ENCODE measurements at regions not wholly inside any gene's neighbourhood (a gene's known extent, or its start where the extent isn't known, plus 50 kb on each side); places are given as distances from the start of the nearest gene placed in this dataset.
"Not testable (repeated sequence)": the region's sequence is repeated elsewhere in the genome, so short reads cannot be mapped to it uniquely, and the experiment has no call there.

DNA sequence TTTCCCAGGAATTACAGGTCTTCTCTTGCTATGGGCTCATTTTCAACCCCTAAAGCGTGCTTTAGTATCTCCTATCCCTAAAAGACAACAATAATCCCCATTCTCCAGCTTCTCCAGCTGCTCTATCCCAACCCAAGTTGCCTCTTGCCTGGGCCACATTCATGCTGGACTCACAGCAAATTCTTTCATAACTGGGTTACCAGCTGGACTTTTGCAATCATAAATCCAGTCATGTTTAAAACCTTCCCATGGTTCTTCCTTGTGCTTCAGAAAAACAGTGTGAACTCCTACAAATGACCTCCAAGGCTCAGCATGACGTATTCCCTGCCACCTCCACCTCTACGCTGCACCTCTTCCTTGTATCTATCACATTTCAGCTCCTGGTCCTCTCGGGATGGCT is 346.9 kb downstream of the GADD45G start:
- intact Hi-C loops (cut with micrococcal nuclease): no loop called here

DNA sequence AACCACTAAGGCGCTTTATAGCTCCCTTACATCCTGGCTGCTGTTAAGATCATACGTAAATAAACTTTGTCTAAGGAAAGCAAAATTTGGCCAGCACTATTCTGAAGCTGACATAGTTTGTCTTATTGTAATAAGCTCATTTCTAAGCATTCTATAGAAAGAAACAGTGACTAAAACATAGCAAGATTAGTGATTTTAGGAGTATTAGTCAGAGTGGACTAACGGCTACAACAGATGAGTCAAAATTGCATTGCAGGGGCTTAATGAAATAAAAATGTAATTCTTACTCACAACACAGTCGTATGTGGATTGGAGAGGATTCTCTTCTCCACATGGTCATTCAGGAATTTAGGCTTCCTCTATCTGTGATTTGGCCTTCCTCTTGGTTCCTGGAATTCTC is 347.6 kb downstream of the GADD45G start:
- intact Hi-C loops (cut with micrococcal nuclease): no loop called here

DNA sequence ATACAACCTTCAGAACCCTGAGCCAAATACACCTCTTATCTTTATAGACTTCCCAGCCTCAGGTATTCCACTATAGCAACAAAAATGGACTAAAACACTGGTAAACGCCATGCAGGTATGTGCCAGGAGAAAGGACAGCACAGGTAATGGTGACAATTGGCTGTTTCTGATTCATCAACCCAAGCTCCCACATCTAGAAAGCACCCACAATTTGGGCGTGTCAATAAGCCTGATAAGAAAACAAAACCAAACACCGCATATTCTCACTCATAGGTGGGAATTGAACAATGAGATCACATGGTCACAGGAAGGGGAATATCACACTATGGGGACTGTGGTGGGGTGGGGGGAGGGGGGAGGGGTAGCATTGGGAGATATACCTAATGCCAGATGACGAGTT is 348.5 kb downstream of the GADD45G start:
- intact Hi-C loops (cut with micrococcal nuclease): not testable (repeated sequence)

DNA sequence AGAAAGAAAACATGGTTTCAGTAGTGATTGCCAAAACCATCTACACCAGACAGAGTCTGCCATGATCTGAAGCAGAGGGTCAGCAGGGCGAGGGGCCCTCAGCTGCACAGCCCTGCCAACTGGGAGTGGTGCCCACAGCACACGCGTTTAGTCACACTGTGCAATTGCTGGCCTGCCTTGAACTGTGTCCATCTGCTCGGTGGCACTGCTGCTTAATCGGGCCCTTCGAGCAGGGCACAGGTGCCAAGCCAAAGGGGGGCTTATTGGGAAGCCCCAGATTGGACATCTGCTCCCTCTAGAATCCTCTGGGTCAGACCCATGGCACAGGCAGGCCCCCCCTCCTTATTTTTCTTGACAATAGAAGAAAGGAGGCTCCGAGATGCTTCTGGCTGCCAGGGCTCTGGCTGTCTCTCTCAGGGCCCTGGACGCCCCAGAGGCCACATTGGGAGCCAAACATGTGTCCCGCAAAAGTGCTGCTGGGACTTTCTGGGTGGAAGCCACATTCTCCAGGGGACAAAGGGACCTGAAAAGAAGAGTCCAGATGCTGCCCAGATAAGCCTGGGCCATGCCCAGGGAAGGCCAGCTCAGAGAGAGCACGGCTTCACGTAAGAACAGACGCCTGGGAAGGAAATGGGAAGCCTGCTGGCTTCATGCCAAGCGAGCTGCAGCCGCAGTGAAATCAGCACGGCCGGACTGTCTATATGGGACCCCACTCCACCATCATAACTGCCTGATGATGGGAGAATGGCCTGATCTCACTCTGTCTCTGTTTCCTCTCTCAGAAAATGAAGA is 349.2 kb downstream of the GADD45G start:
- intact Hi-C loops (cut with micrococcal nuclease): no loop called here

DNA sequence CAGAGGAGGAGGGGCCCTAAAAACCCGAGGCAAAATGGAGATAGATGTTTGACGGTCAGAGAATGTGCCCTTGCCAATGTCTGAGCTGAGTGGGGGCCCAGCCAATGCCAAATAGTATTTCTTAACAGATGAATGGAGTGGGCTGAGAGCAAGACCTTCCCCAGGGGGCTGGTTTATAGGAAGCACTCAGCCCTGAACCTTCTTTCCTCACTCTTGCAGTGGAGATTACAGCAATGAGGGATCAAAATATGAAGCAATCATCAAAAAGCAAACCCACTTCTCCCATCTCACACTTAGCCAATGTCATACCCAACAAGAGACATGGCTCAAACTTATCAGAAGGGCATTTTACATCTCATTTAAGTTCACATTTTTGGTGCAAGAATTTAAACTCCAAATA is 350.3 kb downstream of the GADD45G start:
- intact Hi-C loops (cut with micrococcal nuclease): loop anchor here (5.0 kb wide), 1 partner anchor 42 kb away; no protein-coding TSS in a partner anchor

DNA sequence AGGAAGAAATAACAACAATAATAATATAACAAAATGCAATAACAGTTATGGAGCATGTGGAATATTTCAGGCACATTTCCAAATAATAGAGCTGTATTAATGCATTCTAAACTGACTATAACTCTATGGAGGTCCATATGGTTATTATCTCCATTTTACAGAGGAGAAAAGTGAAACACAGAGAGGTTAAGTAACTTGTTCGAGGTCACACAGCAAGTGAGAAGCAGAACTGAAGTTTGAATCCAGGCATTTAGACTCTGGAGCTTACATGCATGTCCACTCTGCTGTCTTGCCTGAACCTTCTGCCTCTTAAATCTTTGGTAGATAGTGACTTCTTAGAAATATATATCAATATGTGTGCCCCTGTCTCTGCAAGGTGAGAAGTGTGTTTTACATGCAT is 350.8 kb downstream of the GADD45G start:
- intact Hi-C loops (cut with micrococcal nuclease): loop anchor here (5.0 kb wide), 1 partner anchor 42 kb away; no protein-coding TSS in a partner anchor

DNA sequence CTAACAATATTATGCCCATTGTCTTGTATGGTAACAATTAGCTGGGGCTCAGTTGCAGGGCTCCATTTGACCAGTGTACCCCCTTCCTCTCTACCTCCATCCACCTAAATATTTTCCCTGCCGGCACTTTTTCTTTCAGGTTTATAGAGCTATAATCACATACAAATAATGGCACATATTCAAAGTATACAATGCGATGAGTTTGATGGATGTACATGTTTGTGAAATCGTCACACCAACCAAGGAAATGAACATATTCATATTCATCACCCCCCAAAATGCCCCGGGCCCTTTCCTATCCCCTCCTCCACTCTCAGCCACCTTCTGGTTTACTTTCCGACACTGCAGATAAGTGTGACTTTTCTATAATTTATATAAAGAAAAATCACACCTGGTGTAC is 351.5 kb downstream of the GADD45G start:
- intact Hi-C loops (cut with micrococcal nuclease): loop anchor here (5.0 kb wide), 1 partner anchor 41 kb away; no protein-coding TSS in a partner anchor

DNA sequence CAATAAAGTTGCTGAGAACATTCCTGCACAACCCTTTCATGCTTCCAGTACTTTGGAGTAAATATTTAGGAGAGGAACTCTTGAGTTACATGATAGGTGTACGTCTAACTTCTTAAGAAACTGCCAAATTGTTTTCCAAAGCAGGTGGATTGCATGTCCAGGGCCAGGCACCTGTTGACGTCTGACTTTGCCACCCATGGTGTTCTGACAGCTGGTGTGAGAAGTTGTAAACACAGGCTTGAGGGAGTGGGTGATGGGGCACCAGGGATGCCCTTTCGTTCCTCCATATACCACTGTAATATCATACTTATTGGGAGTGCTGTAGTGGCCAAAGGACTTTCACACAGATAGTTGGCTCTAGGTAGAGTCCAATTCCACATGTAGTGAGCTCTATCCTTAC is 352.1 kb downstream of the GADD45G start:
- intact Hi-C loops (cut with micrococcal nuclease): loop anchor here (5.0 kb wide), 1 partner anchor 40 kb away; no protein-coding TSS in a partner anchor

DNA sequence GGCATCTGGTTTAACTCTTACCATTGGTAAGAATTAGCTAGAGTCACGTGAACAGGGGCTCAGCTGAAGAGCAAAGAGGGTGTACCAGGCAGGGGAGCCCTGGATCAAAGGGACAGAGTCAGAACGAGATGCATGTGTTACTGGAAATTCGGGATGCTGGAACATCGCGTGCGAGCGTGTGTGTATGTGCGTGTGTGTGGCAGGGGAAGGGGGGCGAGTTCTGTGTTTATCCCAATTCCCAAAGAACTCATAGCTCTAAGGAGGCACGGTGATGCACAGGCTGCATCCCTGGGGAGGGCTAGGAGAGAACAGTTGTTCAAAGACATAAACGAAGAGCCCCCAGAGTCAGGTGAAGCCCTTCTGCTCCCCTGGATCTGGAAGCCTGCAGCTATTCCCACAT is 353.3 kb downstream of the GADD45G start:
- intact Hi-C loops (cut with micrococcal nuclease): loop anchor here (5.0 kb wide), 1 partner anchor 39 kb away; no protein-coding TSS in a partner anchor

DNA sequence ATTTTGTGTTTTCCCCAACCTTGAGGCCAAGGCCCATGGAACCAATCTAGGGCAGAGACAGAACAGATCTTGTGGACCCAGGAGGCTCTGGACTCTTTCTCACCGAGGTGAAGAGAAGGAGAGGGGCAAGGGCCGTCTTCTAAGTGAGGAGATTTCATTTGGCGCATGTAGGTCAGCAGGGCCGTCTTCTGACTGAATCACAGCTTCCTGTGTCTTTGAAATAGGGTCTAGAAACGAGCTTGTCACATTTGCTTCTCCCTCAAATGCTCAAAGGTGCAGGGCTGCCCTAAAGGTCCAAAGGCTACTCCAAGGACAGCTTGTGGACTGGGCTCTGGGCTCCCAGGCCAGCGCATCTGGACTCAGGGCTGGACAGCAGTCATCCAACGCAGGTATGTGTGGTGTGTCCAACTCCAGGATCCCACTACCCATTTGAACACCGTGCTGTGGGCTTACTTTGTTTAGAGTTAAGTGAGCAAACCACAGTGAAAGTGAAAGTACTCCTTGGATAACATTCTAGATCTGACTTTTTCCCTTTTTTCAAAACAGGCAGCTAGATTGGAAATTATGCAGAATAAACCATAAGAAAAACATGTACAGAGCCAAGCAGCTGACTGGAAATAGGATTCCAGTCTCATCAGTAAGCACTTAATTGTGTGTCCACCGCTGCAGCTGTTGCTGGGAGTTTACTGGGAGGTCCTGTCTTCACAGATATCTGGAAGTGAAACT is 357.0 kb downstream of the GADD45G start:
- intact Hi-C loops (cut with micrococcal nuclease): no loop called here

DNA sequence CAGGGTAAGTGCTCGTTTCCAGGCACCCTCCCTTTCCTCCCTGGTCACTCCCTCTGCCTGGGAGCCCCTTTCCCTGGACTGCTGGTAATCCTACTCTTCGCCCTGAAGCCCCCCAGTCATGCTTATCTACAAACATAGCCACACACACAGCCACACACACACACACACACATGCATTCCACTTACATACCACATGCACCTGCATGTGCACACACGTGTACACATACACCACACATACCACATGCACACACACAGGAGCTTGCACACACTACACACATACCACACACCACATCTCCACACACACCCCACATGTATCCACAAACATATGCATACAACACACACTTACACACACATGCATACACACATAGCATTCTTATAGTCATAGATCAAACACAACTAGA is 358.5 kb downstream of the GADD45G start:
- intact Hi-C loops (cut with micrococcal nuclease): no loop called here

DNA sequence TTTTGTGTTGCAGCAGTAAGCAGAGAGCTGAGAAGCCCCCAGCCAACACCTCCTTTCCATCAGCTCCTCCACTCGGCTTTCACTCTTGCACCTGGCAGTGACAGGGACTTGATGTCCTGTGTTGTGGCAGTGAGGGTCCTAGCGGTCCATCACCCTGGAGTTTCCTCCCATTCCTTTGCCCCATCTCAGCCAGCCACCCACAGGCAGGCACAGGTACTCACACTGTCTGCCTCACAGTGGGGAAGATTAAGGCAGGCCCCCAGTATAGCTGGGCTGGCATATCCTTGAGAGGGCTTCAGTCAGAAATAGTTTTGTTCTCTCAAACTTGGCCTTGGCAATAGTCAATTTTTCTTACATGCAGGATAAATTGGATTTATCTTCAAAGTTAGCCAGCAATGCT is 362.7 kb downstream of the GADD45G start:
- intact Hi-C loops (cut with micrococcal nuclease): no loop called here

DNA sequence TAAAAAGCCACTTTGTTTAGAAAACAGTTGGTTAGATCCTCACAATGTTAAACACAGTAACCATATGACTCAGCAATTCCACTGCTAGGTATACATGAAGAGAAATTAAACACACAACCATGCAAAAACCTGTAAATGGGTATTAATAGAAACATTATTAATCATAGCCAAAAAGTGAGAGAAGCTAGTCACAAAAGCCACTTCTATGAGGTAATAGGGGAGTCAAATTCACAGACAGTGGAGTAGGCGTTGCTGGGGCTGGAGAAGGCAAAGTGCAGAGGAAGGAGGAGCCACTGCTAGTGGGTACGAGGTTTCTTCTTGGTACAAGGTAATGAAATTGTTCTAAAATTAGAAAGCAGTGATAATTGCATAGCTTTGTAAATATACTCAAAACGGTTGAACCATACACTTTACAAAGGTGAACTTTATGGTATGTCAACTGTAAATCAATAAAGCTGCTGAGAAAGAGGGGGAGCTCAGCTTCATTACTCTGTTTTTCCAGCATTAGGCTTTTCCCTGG is 364.4 kb downstream of the GADD45G start:
- intact Hi-C loops (cut with micrococcal nuclease): no loop called here

DNA sequence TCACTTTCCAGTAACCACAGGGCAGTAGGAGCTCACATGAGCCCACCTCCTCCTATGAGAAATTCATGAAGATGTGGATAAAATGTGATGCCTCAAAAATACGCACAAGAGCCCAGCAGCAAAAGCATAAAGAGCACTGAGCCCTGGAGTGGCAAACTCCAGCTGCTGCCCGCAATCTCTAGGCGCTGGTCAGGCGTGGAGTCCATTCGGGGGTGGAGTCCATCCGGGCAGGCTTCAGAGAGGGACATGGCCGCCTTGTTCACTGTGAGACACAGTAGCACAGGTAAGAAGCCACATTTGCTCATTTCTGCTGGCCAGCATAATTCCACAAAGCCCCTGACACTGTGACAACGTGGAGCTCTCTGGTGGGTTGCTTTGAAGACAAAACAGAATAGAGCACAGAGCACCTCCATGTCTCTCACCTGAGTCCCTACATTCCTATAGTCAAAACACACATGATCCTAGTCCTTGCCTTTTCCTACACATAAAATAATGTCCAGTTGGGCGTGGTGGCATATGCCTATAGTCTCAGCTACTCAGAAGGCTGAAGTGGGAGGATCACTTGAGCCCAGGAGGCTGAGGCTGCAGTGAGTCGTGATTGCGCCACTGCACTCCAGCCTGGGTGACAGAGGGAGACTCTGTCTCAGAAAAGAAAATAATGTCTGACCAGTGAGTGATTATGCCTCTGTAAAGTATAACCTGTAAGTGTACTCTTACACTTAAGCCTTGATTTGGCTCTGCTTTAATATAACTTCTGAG is 365.2 kb downstream of the GADD45G start:
- intact Hi-C loops (cut with micrococcal nuclease): no loop called here

DNA sequence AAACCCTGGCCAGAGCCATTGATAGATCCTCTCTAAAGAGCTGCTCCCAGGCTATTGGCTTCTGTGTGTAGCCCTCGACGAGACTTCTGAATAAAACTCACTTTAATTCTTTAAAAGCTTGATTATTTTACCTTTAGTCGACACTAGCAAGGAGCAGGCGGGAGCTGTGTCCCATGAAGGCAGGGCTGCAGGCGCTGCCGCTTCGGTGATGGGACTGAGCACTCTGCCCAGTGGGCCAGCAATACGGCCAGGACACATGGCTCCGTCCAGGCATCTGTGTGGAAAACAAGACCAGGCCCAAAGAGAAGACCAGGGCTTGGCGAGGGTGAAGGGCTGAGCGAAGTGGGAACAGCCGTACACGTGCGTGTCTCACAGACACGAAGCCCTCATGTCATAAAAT is 365.9 kb downstream of the GADD45G start:
- intact Hi-C loops (cut with micrococcal nuclease): no loop called here

DNA sequence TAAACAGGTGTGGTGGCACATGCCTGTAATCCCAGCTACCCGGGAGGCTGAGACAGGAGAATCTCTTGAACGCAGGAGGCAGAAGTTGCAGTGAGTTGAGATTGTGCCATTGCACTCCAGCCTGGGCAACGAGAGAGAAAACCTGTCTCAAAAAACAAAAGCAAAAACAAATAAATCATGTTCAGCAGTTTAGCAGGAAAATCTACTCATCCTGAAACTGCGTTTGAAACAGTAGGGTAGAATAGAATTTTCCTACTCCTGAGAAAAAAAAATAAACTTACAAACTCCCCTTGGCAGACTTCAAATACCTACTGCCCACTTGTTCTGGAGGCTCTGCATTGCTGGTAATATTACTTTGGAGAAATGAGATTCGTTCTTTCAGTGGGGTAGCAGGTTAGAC is 367.7 kb downstream of the GADD45G start:
- intact Hi-C loops (cut with micrococcal nuclease): no loop called here

DNA sequence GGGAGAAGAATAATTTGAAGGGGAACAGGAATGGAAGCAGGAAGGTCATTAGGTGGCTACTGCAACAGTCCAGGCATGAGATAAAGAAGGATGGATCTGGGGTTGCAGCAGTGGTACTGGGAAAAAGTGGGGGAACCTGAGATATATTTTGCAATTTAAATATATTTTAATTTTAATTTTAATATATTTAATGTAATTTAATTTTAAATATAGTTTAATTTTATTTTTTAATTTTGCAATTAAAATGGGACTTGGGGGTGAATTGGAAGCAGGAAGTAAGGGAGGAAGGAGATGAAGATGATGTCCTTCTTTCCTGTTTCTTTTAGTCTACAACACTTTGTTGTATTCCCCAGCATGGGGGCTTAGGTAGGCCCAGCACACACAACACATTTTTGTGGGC is 369.8 kb downstream of the GADD45G start:
- intact Hi-C loops (cut with micrococcal nuclease): no loop called here

DNA sequence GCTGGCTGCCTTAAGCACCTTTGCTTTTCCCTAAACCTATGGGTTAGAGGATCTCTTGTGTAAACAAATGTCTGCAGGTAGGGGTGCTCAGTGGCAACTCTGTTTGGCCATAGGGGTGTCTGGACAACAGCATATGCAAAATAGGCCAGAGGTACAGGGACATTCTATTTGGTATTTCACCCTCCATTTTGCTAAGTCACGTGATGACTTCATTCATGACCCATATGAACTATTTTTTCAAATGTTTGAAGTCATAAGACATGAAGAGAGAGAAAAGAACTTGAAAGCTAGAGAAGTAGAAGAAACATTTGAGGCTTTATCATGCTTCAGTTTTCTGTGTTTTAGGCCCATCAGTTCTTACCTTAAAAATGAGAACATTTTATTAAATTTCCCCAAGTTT is 370.2 kb downstream of the GADD45G start:
- intact Hi-C loops (cut with micrococcal nuclease): no loop called here

DNA sequence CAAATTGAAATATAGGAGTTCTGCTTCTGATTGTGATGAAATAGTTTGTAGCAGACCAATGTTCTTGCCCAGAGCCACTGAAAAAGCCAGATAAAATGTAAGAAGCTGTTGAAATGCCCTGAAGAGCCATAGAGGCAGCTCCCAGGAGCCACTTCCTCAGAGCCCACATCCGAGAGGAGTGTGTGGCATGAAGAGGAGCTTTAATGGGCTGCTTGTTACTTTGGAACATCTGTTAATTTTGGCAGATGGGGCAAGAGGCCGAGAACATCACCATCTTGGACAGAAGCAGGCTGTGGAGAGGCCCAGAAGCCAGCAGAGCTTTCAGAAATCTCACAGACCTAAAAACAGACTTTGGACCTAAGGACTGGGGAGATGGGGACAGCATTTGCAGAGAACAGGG is 370.8 kb downstream of the GADD45G start:
- intact Hi-C loops (cut with micrococcal nuclease): no loop called here

DNA sequence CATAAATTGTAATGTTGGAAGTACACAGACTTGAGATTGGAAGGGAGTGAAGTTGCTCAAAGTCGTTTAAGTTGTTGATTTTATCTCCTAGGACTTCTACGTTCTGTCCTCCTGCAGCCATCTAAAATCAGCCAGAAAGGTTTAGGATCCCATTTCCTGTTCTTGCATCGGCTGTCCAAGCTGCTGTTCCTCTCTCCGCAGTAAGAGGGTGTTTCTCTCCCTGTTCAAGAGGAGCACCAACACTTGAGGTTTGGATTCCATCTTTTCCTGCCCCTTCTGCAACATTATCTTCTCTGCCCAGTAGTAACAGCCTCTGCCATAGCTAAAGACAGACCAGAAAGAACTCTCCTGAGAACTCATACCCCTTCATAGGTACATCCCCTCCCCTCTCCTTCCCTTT is 373.4 kb downstream of the GADD45G start:
- intact Hi-C loops (cut with micrococcal nuclease): no loop called here

DNA sequence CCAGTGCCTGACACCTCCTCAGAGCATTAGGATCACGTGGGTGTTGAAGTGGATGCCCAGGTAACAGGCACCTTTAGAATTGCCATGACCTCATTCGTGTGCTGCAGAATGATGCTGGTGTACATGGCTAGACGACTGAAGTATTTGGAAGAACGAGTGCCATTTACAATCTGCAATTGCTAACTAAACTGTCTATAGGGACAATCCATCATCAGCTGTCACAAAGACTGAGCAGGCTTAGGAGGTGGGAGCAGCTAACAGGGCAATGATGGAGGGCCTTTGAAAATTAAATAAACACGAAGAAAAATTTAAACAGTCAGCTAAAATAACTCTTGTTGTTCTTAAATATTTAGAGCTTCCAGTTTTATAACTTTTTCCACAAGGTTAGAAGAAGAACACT is 375.8 kb downstream of the GADD45G start:
- intact Hi-C loops (cut with micrococcal nuclease): no loop called here

DNA sequence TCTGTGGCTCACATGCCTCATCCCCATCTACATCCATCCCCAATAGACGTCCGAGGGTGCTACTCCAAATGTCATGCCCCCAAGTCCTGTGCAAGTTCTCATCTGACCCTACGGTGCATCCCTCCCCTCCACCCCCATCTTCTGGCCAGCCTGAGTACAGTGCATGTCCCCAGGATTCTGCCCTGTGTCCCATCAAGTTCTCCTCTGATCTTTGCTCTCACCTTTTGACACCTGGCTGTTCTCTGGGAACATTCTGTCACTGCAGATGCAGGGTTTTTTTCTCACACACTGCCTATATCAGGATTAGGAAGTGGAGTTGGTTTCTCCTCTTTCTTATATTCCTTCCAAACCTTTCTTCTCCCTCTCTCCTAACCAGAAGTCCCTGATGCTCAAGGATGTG is 377.2 kb downstream of the GADD45G start:
- intact Hi-C loops (cut with micrococcal nuclease): no loop called here
